B cell (primary cell): ENCODE measurements at regions not wholly inside any gene's neighbourhood (a gene's known extent, or its start where the extent isn't known, plus 50 kb on each side); places are given as distances from the start of the nearest gene placed in this dataset.

Experiments
- EZH2 ChIP-seq: IDR thresholded peaks from 2 replicates; pipeline ENCODE4 v1.6.1; 2012; ENCODE audit warnings: borderline replicate concordance, low read depth, mild to moderate bottlenecking, moderate library complexity, low read length; ENCODE audit not compliant: insufficient read depth, poor library complexity, severe bottlenecking
- TF ChIP-seq, protein P1 (sequence below): fragments of 200-600 bp; IDR thresholded peaks from one replicate; pipeline ENCODE4 v1.8.0; 2022; ENCODE audit warnings: antibody characterized with exemption, mild to moderate bottlenecking

GRCh38 chr4:117378942-117379341, 293.6 kb upstream of the TRAM1L1 start:
- TF ChIP-seq EZH2: no peak
- TF ChIP-seq, protein P1, sequence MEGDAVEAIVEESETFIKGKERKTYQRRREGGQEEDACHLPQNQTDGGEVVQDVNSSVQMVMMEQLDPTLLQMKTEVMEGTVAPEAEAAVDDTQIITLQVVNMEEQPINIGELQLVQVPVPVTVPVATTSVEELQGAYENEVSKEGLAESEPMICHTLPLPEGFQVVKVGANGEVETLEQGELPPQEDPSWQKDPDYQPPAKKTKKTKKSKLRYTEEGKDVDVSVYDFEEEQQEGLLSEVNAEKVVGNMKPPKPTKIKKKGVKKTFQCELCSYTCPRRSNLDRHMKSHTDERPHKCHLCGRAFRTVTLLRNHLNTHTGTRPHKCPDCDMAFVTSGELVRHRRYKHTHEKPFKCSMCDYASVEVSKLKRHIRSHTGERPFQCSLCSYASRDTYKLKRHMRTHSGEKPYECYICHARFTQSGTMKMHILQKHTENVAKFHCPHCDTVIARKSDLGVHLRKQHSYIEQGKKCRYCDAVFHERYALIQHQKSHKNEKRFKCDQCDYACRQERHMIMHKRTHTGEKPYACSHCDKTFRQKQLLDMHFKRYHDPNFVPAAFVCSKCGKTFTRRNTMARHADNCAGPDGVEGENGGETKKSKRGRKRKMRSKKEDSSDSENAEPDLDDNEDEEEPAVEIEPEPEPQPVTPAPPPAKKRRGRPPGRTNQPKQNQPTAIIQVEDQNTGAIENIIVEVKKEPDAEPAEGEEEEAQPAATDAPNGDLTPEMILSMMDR: no peak
